ENCODE measurements at regions not wholly inside any gene's neighbourhood (a gene's known extent, or its start where the extent isn't known, plus 50 kb on each side); places are given as distances from the start of the nearest gene placed in this dataset.
A peak's percentile ranks its signal among the peaks of the same experiment; 100 is the strongest.

- DNase-seq, result no peak
Measured at GRCh38 chr1:239725933-239726332, 339.6 kb downstream of the CHRM3 start.

- no peak for DNase-seq
Measured at GRCh38 chr1:239730378-239730777, 344.0 kb downstream of the CHRM3 start.

GRCh38 chr1:239731082-239731748 is 344.8 kb downstream of the CHRM3 start:
- no peak for DNase-seq

- no peak for DNase-seq
Measured at GRCh38 chr1:239732770-239733169, 346.4 kb downstream of the CHRM3 start.

GRCh38 chr1:239733995-239734394 is 347.6 kb downstream of the CHRM3 start:
- DNase-seq, result no peak

- DNase-seq, result peak in 1 of 58 donors; percentile 6
Measured at GRCh38 chr1:239735111-239735510, 348.7 kb downstream of the CHRM3 start.

GRCh38 chr1:239736479-239736878 is 350.1 kb downstream of the CHRM3 start:
- DNase-seq, result no peak

GRCh38 chr1:239739375-239739774 is 352.3 kb upstream of the FMN2 start:
- no peak for DNase-seq

- no peak for DNase-seq
Measured at GRCh38 chr1:239739919-239740318, 351.8 kb upstream of the FMN2 start.

GRCh38 chr1:239742416-239743109 is 349.1 kb upstream of the FMN2 start:
- no peak for DNase-seq

- DNase-seq, result no peak
Measured at GRCh38 chr1:239744851-239745250, 346.8 kb upstream of the FMN2 start.

GRCh38 chr1:239755107-239755912 is 336.4 kb upstream of the FMN2 start:
- DNase-seq, result no peak

GRCh38 chr1:239757716-239758115 is 334.0 kb upstream of the FMN2 start:
- DNase-seq, result no peak

- peak in 2 of 58 donors; percentile 1 to 20 for DNase-seq
Measured at GRCh38 chr1:239758756-239759155, 332.9 kb upstream of the FMN2 start.

GRCh38 chr1:239761509-239761908 is 330.2 kb upstream of the FMN2 start:
- DNase-seq, result no peak

GRCh38 chr1:239763850-239764249 is 327.8 kb upstream of the FMN2 start:
- no peak for DNase-seq

- no peak for DNase-seq
Measured at GRCh38 chr1:239764546-239764945, 327.1 kb upstream of the FMN2 start.

- DNase-seq, result no peak
Measured at GRCh38 chr1:239765163-239765562, 326.5 kb upstream of the FMN2 start.

- no peak for DNase-seq
Measured at GRCh38 chr1:239771550-239771949, 320.1 kb upstream of the FMN2 start.

- no peak for DNase-seq
Measured at GRCh38 chr1:239772446-239772845, 319.2 kb upstream of the FMN2 start.

GRCh38 chr1:239775466-239775865 is 316.2 kb upstream of the FMN2 start:
- peak in 2 of 58 donors; percentile 2 to 3 for DNase-seq

- DNase-seq, result no peak
Measured at GRCh38 chr1:239778208-239778813, 313.4 kb upstream of the FMN2 start.

Data from anterior cingulate cortex (tissue), 58 donors.